HepG2 (cell line): ENCODE measurements at regions not wholly inside any gene's neighbourhood (a gene's known extent, or its start where the extent isn't known, plus 50 kb on each side); places are given as distances from the start of the nearest gene placed in this dataset.

ENCODE experiments used
- ATAC-seq: fragments of 200-7000 bp; cut with Tn5 transposase; 3 replicates; pipeline ENCODE4 v1.9.1; 2020; ENCODE audit warnings: mild to moderate bottlenecking, moderate library complexity
- BruUV-seq: library from RNA; stranded (reverse); fragments of 400-500 nt; replicated peaks from 2 replicates; lab custom pipeline; 2021; lab: Mats Ljungman, UMichigan
- CTCF ChIA-PET: fragments of 300-600 bp; formaldehyde crosslinking; extraction: SDS; loops from one replicate; lab custom pipeline; 2021; ENCODE audit warnings: low total read pairs, inconsistent platforms, low intra/inter-chr PET ratio; lab: Yijun Ruan, JAX
- POLR2A ChIA-PET: fragments of 350-600 bp; sonication (Branson Sonifier 250); formaldehyde crosslinking; loops from one replicate; lab custom pipeline; 2020; ENCODE audit warnings: antibody characterized with exemption, inconsistent platforms; lab: Yijun Ruan, JAX
- DNase-seq: peaks from one replicate; pipeline ENCODE4 v3.0.0-alpha.2; 2015; ENCODE audit warnings: low spot score
- FAIRE-seq: peaks from 3 replicates; lab custom pipeline; 2011; peaks lifted over from hg19 to GRCh38; lab: Jason Lieb, UNC
- H2AFZ ChIP-seq: one replicate; pipeline ENCODE4 v1.6.1; 2011; ENCODE audit warnings: low read length, inconsistent platforms
- H3K27ac ChIP-seq: fragments of 300-600 bp; 3 replicates; pipeline ENCODE4 v1.8.0; 2011; ENCODE audit warnings: mixed run types, mild to moderate bottlenecking, mixed read lengths, low read length, inconsistent platforms; ENCODE audit not compliant: insufficient read depth; ENCODE audit errors: extremely low read length
- H3K27me3 ChIP-seq, 2 experiments: fragments of 200-600 bp in 1 of 2; 2 replicates in 1 of 2; 3 replicates in 1 of 2; pipeline versions ENCODE4 v1.6.0 to v1.8.0; 2011; ENCODE audit warnings: low read length in 2 of 2, mild to moderate bottlenecking in 2 of 2, moderate library complexity in 2 of 2, inconsistent platforms in 1 of 2; ENCODE audit not compliant: insufficient read depth in 2 of 2, control insufficient read depth in 1 of 2
- H3K36me3 ChIP-seq, 2 experiments: fragments of 200-600 bp in 1 of 2; replicated peaks in 1 of 2; 2 replicates in 1 of 2; 3 replicates in 1 of 2; pipeline versions ENCODE4 v1.5.1 to v1.8.0; 2011; ENCODE audit warnings: low read length in 2 of 2, inconsistent platforms in 1 of 2; ENCODE audit not compliant: insufficient read depth in 2 of 2, control insufficient read depth in 1 of 2
- H3K4me1 ChIP-seq: 2 replicates; pipeline ENCODE4 v1.5.1; 2012; ENCODE audit warnings: low read length, inconsistent platforms; ENCODE audit not compliant: insufficient read depth
- H3K4me2 ChIP-seq: 2 replicates; pipeline ENCODE4 v1.6.0; 2011; ENCODE audit warnings: low read depth, low read length, inconsistent platforms
- H3K4me3 ChIP-seq, 3 experiments: fragments of 200-600 bp in 1 of 3; sonication (generic), shearing (Covaris generic) in 1 of 3; replicated peaks in 1 of 3; 2 replicates each; pipeline ENCODE4 v1.5.1; 2011 to 2016; ENCODE audit warnings: low read length in 3 of 3, inconsistent platforms in 2 of 3, low read depth in 2 of 3, mild to moderate bottlenecking in 2 of 3, control low read depth in 1 of 3, mixed read lengths in 1 of 3; ENCODE audit not compliant: insufficient read depth in 1 of 3
- H3K79me2 ChIP-seq: one replicate; pipeline ENCODE4 v1.6.1; 2011; ENCODE audit warnings: low read length, inconsistent platforms; ENCODE audit not compliant: insufficient read depth
- H3K9ac ChIP-seq: 2 replicates; pipeline ENCODE4 v1.6.0; 2011; ENCODE audit warnings: mild to moderate bottlenecking, low read depth, low read length, inconsistent platforms; ENCODE audit not compliant: insufficient read depth
- H3K9me3 ChIP-seq: 2 replicates; pipeline ENCODE4 v1.5.1; 2012; ENCODE audit warnings: mild to moderate bottlenecking, low read length
- H4K20me1 ChIP-seq: 2 replicates; pipeline ENCODE4 v1.6.0; 2011; ENCODE audit warnings: inconsistent platforms, mild to moderate bottlenecking, low read length, moderate library complexity; ENCODE audit not compliant: insufficient read depth
- ELF1 ChIP-seq: sonication (generic); formaldehyde crosslinking; IDR thresholded peaks from 2 replicates; pipeline ENCODE4 v1.4.0; 2020; ENCODE audit warnings: missing genetic modification reagents
- FOXC1 ChIP-seq: sonication (generic); formaldehyde crosslinking; IDR thresholded peaks from 2 replicates; pipeline ENCODE4 v1.8.0; 2022; ENCODE audit warnings: mild to moderate bottlenecking, missing genetic modification reagents, borderline replicate concordance
- FOXO1 ChIP-seq: sonication (generic); formaldehyde crosslinking; IDR thresholded peaks from 2 replicates; pipeline ENCODE4 v1.4.0; 2020; ENCODE audit warnings: missing genetic modification reagents
- JUN ChIP-seq: sonication (generic); formaldehyde crosslinking; IDR thresholded peaks from 2 replicates; pipeline ENCODE4 v1.4.0; 2020; ENCODE audit warnings: mild to moderate bottlenecking, missing genetic modification reagents
- LRRFIP1 ChIP-seq: sonication (generic); formaldehyde crosslinking; conservative IDR thresholded peaks from 2 replicates; pipeline ENCODE4 v1.4.0; 2020; ENCODE audit warnings: missing genetic modification reagents
- MBD4 ChIP-seq: IDR thresholded peaks from 2 replicates; pipeline ENCODE4 v1.6.1; 2012; ENCODE audit warnings: low read length, inconsistent platforms, borderline replicate concordance
- PAF1 ChIP-seq: IDR thresholded peaks from 2 replicates; pipeline ENCODE4 v1.6.1; 2016; ENCODE audit warnings: missing genetic modification reagents, missing compliant biosample characterization
- SNAPC2 ChIP-seq: sonication (generic); formaldehyde crosslinking; IDR thresholded peaks from 2 replicates; pipeline ENCODE4 v1.8.1; 2022; ENCODE audit warnings: mild to moderate bottlenecking, missing genetic modification reagents
- SPEN ChIP-seq: sonication (generic); formaldehyde crosslinking; IDR thresholded peaks from 2 replicates; pipeline ENCODE4 v1.5.1; 2020; ENCODE audit warnings: low read depth, mild to moderate bottlenecking, missing genetic modification reagents
- STAT5B ChIP-seq: sonication (generic); formaldehyde crosslinking; IDR thresholded peaks from 2 replicates; pipeline ENCODE4 v1.4.0; 2020; ENCODE audit warnings: missing genetic modification reagents
- TFE3 ChIP-seq: IDR thresholded peaks from 2 replicates; pipeline ENCODE4 v1.6.1; 2016
- ZNF354B ChIP-seq: sonication (generic); formaldehyde crosslinking; IDR thresholded peaks from 2 replicates; pipeline ENCODE4 v1.8.0; 2022; ENCODE audit warnings: mild to moderate bottlenecking, missing genetic modification reagents
- ZNF451 ChIP-seq: sonication (generic); formaldehyde crosslinking; IDR thresholded peaks from 2 replicates; pipeline ENCODE4 v1.5.0; 2020; ENCODE audit warnings: mild to moderate bottlenecking, missing genetic modification reagents
- ZNF501 ChIP-seq: sonication (generic); formaldehyde crosslinking; IDR thresholded peaks from 2 replicates; pipeline ENCODE4 v1.5.1; 2020; ENCODE audit warnings: mild to moderate bottlenecking, moderate library complexity, missing genetic modification reagents
- ZNF788 ChIP-seq: sonication (generic); formaldehyde crosslinking; IDR thresholded peaks from 2 replicates; pipeline ENCODE4 v1.5.0; 2020; ENCODE audit warnings: mild to moderate bottlenecking, missing genetic modification reagents, borderline replicate concordance
- ZSCAN20 ChIP-seq: sonication (generic); formaldehyde crosslinking; IDR thresholded peaks from 2 replicates; pipeline ENCODE4 v1.4.0; 2020; ENCODE audit warnings: missing genetic modification reagents, mild to moderate bottlenecking, borderline replicate concordance
- WGBS: methylation state at CpG from one replicate; pipeline ENCODE4 v1.1.6; 2017; ENCODE audit warnings: low lambda C conversion rate; 5-methylcytosine and 5-hydroxymethylcytosine counted together
- in situ Hi-C: cut with HindIII; loops from 2 replicates; pipeline ENCODE4 v1.10.0; 2017; ENCODE audit warnings: low pct_unique_long_range_greater_than_20kb; ENCODE audit not compliant: extremely low pct_ligation_motif_present
- intact Hi-C: fragments of 100-400 bp; cut with micrococcal nuclease; formaldehyde crosslinking; loops from one replicate; pipeline ENCODE4 v1.10.0; 2022; ENCODE audit not compliant: unreplicated experiment
- TF ChIP-seq, protein P1 (sequence below): sonication (generic); formaldehyde crosslinking; IDR thresholded peaks from 2 replicates; pipeline ENCODE4 v1.4.0; 2020; ENCODE audit warnings: mild to moderate bottlenecking, missing genetic modification reagents

DNA sequence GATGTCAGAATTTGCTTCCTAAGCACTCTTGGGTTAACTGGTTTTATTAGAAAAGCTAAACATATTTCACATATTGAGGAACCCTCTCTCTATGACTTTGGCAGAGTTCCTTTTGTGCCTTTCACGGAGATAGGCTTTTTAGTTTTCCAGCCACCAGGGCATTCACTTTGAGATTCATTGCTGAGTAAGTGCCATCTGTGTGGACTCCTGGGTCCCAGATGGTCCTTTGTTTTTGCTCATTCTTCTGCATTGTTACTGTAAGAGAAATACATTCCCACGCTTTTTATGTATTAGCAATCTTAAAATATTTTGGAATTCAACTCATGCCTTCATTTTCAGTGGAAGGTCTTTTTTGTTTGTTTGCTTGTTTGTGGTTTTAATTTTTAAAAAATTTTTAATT is 76.3 kb upstream of the PHACTR2 start:
- no peaks in the 10 kb centered on the region for H3K9me3 ChIP-seq
- no peak overlapping the region for H3K9ac ChIP-seq
- no peak overlapping the region for H2AFZ ChIP-seq
- FAIRE-seq (no peak), DNase-seq (no peak), ATAC-seq (no peak)
- CTCF ChIA-PET: no interaction called here
- in situ Hi-C loops (no loop called here), intact Hi-C loops (no loop called here)
- H3K4me2 ChIP-seq: no peak overlapping the region
- 0 out of 2 replicates have a peak, but pooled peaks cover 7% of the 10 kb centered on the region for H3K4me1 ChIP-seq
- no peaks in the 10 kb centered on the region for H3K27me3 ChIP-seq
- no peaks in the 10 kb centered on the region for H3K36me3 ChIP-seq
- POLR2A ChIA-PET: no interaction called here
- no peak for TF ChIP-seq FOXC1 (CRISPR knock-in tag)
- no peak for TF ChIP-seq STAT5B (CRISPR knock-in tag)
- 70% methylated on average over 2 of the region's 2 CpGs for WGBS
- no peak overlapping the region for H3K4me3 ChIP-seq
- no peaks in the 10 kb centered on the region for H4K20me1 ChIP-seq
- BruUV-seq: no TSS peak
- no peaks in the 10 kb centered on the region for H3K79me2 ChIP-seq
- no peak overlapping the region for H3K27ac ChIP-seq

DNA sequence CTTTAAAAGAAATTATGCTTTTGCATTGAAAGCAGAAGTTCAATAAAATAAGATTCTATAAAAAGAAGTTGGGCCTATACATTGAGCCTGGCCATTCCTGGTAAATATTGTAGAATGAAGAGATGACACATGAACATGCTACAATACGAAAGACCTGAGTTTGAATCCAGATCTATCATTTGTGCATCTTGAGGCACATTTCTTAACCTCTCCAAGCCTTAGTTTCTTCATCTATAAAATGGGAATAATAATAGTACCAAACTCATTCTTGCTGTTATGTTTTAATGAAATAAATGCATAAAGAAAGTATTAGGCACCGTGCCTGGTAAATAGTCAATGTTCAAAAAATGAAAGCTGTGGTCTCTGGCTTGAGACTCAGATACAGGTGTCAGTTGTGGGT is 76.9 kb upstream of the PHACTR2 start:
- no peak overlapping the region for H3K9ac ChIP-seq
- H3K36me3 ChIP-seq: no peaks in the 10 kb centered on the region
- WGBS: 57% methylated on average over 2 of the region's 2 CpGs
- no peak overlapping the region for H3K4me2 ChIP-seq
- no peaks in the 10 kb centered on the region for H3K79me2 ChIP-seq
- no peaks in the 10 kb centered on the region for H3K27me3 ChIP-seq
- H3K27ac ChIP-seq: no peak overlapping the region
- in situ Hi-C loops (no loop called here), intact Hi-C loops (no loop called here)
- ChIA-PET POLR2A (no interaction called here), CTCF (no interaction called here)
- DNase-seq: no peak
- H3K9me3 ChIP-seq: no peaks in the 10 kb centered on the region
- no peak overlapping the region for H3K4me3 ChIP-seq
- no TSS peak for BruUV-seq
- no peak for ATAC-seq
- H4K20me1 ChIP-seq: no peaks in the 10 kb centered on the region
- no peak for FAIRE-seq
- no peak overlapping the region for H2AFZ ChIP-seq
- H3K4me1 ChIP-seq: 0 out of 2 replicates have a peak, but pooled peaks cover 7% of the 10 kb centered on the region
- TF ChIP-seq SNAPC2 (no peak), TFE3 (no peak), MBD4 (no peak), PAF1 (CRISPR knock-in tag) (no peak), LRRFIP1 (CRISPR knock-in tag) (no peak), ZNF788 (no peak), SPEN (CRISPR knock-in tag) (no peak), ELF1 (CRISPR knock-in tag) (no peak), ZNF354B (no peak), ZSCAN20 (no peak), ZNF451 (CRISPR knock-in tag) (no peak), FOXO1 (CRISPR knock-in tag) (no peak), JUN (CRISPR knock-in tag) (no peak), ZNF501 (CRISPR knock-in tag) (no peak)
- TF ChIP-seq, protein P1, sequence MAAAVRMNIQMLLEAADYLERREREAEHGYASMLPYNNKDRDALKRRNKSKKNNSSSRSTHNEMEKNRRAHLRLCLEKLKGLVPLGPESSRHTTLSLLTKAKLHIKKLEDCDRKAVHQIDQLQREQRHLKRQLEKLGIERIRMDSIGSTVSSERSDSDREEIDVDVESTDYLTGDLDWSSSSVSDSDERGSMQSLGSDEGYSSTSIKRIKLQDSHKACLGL: no peak
